Pancreas (tissue), 10 donors: ENCODE measurements at regions not wholly inside any gene's neighbourhood (a gene's known extent, or its start where the extent isn't known, plus 50 kb on each side); places are given as distances from the start of the nearest gene placed in this dataset.
"Not testable (repeated sequence)": the region's sequence is repeated elsewhere in the genome, so short reads cannot be mapped to it uniquely, and the experiment has no call there.

Experiments
- ATAC-seq, 4 donors: fragments of 200-7000 bp; cut with Tn5 transposase; one replicate each; pipeline versions ENCODE4 v1.8.0 to v1.9.1; 2020; ENCODE audit warnings: mild to moderate bottlenecking in 4 of 4, moderate library complexity in 4 of 4
- DNase-seq, 6 donors: peaks; one replicate each; pipeline ENCODE4 v3.0.0-alpha.2; 2020
- FAIRE-seq: peaks from 2 replicates; lab custom pipeline; 2012; peaks lifted over from hg19 to GRCh38; lab: Jason Lieb, UNC
- H3K27ac ChIP-seq, 4 donors: fragments of 200-600 bp; sonication (generic); 1 replicate in 3 of 4; 2 replicates in 1 of 4; pipeline versions ENCODE4 v1.5.0 to v1.8.0; 2020
- H3K27me3 ChIP-seq, 4 donors: fragments of 200-600 bp; one replicate each; pipeline ENCODE4 v1.8.0; 2021
- H3K36me3 ChIP-seq, 3 donors: fragments of 200-600 bp; sonication (generic) in 1 of 3; one replicate each; pipeline versions ENCODE4 v1.5.0 to v1.8.0; 2020 to 2021
- H3K4me1 ChIP-seq, 3 donors: fragments of 200-600 bp; one replicate each; pipeline ENCODE4 v1.8.0; 2021
- H3K4me3 ChIP-seq, 4 donors: fragments of 200-600 bp; sonication (generic) in 2 of 4; one replicate each; pipeline versions ENCODE4 v1.5.0 to v1.8.0; 2020 to 2021
- H3K9me3 ChIP-seq, 4 donors: fragments of 200-600 bp; one replicate each; pipeline ENCODE4 v1.8.0; 2021
- WGBS, 2 donors: extraction: QIAGEN DNeasy Blood & Tissue Kit; methylation state at CpG; one replicate each; pipeline ENCODE4 v1.1.7; 2013; 5-methylcytosine and 5-hydroxymethylcytosine counted together
- intact Hi-C, 3 donors: fragments of 100-400 bp; cut with DNase I; formaldehyde crosslinking; loops; one replicate each; pipeline versions ENCODE4 v1.11.1 to v1.14.2; 2022
- TF ChIP-seq, protein P1 (sequence below), 4 donors: fragments of 200-600 bp; sonication (generic) in 3 of 4; IDR thresholded peaks; one replicate each; pipeline versions ENCODE4 v1.5.0 to v1.8.0; 2021; ENCODE audit warnings: antibody characterized with exemption in 4 of 4
- donor health status: healthy with polysubstance abuse.
- donor health status: DM: no; HTN: no; CAD: no; lungs with moderate emphysema.
- donor health status: DM: no; HTN: no; CAD: no.
- donor health status: control.
- donor health status: control.
- donor health status: Bipolar disorder and iron deficiency.
- donor health status: DM: yes; HTN: yes; CAD: no.
- donor health status: DM: no; HTN: no; CAD: no.
- donor health status: DM: no; HTN: no; CAD: no.
- donor health status: DM: yes; HTN: yes; CAD: no.

GRCh38 chr2:196520605-196521004 is 118.9 kb upstream of the CCDC150 start:
- WGBS, 2 donors: 41 to 66% methylated on average over 4 of the region's 4 CpGs
- ATAC-seq (no peak), FAIRE-seq (no peak), DNase-seq (no peak)
- Histone ChIP-seq H3K27me3 (no peaks in the 10 kb centered on the region), H3K4me1 (no peaks in the 10 kb centered on the region), H3K27ac (no peak overlapping the region), H3K9me3 (no peaks in the 10 kb centered on the region), H3K36me3 (no peaks in the 10 kb centered on the region), H3K4me3 (no peak overlapping the region)
- TF ChIP-seq, protein P1, sequence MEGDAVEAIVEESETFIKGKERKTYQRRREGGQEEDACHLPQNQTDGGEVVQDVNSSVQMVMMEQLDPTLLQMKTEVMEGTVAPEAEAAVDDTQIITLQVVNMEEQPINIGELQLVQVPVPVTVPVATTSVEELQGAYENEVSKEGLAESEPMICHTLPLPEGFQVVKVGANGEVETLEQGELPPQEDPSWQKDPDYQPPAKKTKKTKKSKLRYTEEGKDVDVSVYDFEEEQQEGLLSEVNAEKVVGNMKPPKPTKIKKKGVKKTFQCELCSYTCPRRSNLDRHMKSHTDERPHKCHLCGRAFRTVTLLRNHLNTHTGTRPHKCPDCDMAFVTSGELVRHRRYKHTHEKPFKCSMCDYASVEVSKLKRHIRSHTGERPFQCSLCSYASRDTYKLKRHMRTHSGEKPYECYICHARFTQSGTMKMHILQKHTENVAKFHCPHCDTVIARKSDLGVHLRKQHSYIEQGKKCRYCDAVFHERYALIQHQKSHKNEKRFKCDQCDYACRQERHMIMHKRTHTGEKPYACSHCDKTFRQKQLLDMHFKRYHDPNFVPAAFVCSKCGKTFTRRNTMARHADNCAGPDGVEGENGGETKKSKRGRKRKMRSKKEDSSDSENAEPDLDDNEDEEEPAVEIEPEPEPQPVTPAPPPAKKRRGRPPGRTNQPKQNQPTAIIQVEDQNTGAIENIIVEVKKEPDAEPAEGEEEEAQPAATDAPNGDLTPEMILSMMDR (IDR thresholded peaks at IDR 0.05): no peak
- intact Hi-C loops: no loop called here

GRCh38 chr2:196526981-196527725 is 112.4 kb upstream of the CCDC150 start:
- intact Hi-C loops, H3K27ac ChIP-seq, H3K36me3 ChIP-seq, H3K9me3 ChIP-seq, H3K27me3 ChIP-seq, DNase-seq, H3K4me3 ChIP-seq, ATAC-seq, FAIRE-seq, H3K4me1 ChIP-seq: not testable (repeated sequence)
- WGBS, 2 donors: 86 to 87% methylated on average over 14 to 23 of the region's 28 CpGs

DNA sequence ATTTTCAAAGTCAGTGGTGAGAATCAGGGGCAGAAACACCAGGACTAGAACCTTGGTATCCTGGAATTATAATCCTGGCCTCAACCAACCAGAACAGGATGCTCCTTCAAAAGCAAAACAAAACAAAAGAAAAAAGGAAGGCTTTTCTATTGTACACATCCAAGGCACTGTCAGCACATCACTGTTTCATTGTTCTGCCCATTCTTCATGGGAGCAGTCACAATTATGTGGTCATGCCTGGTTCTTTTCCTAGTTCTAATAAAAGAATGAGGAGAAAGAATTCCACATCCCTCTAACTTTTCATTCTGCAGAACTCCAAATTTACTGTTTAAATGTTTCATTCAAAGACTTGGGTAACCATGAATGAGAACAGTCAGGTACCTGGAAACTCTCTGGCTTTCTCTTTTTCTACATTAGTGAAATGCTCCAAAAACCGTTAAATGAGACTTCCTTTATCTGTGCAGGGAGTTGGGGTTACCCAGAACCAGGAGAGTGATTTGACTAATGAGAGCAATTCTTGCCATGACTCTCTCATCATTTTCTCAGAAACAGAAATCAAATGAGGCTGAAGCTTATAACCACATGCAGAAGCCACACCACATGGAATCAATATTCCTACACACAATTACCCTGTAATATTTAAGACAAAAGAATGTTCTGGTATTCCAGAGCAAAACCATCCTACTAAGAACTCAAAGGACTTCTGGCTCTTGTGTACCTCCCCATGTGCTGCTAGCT is 110.9 kb upstream of the CCDC150 start:
- FAIRE-seq (no peak), ATAC-seq (no peak), DNase-seq (no peak)
- TF ChIP-seq, protein P1 (IDR thresholded peaks at IDR 0.05): no peak
- Histone ChIP-seq H3K36me3 (no peaks in the 10 kb centered on the region), H3K27me3 (no peaks in the 10 kb centered on the region), H3K27ac (no peak overlapping the region), H3K4me3 (no peak overlapping the region), H3K4me1 (no peaks in the 10 kb centered on the region), H3K9me3 (no peaks in the 10 kb centered on the region)
- intact Hi-C loops: no loop called here
- WGBS, 2 donors: 54 to 59% methylated on average over 1 of the region's 1 CpG

GRCh38 chr2:196530910-196531309 is 108.6 kb upstream of the CCDC150 start:
- Histone ChIP-seq H3K27me3 (no peaks in the 10 kb centered on the region), H3K36me3 (no peaks in the 10 kb centered on the region), H3K9me3 (no peaks in the 10 kb centered on the region), H3K4me3 (no peak overlapping the region), H3K27ac (no peak overlapping the region), H3K4me1 (no peaks in the 10 kb centered on the region)
- 88 to 91% methylated on average over 4 of the region's 4 CpGs for WGBS, 2 donors
- intact Hi-C loops: no loop called here
- ATAC-seq: no peak
- no peak for DNase-seq
- no peak for FAIRE-seq
- TF ChIP-seq, protein P1 (IDR thresholded peaks at IDR 0.05): no peak

DNA sequence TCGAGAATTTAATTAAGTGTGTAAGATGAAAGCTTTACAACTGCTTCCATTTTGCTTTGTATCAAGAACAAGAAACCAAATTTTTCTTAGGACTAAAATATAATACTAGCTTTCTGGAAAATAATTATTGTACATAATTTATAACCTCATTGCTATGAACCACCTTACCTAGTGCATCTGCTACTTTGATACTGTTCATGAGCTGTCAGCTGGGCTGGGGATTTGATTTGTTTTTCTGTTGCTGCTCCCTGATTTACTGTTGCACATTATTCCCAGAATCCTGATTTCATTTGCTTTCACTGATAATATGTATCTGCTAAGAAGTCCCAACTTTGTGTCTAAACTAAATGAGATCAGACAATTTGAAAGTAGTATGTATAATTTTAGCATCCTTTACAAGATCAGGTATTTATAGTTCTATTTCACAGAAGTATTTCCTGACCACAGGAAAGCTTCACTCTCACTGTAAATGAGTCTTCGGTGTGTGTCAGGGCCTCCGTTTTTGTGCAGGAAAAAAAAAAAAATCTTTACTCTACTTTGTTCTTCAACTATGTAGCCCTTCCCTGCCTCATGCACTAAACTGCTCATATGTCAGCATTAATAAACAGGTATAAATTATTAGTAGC is 105.6 kb upstream of the CCDC150 start:
- DNase-seq: no peak
- TF ChIP-seq, protein P1 (IDR thresholded peaks at IDR 0.05): no peak
- H3K9me3 ChIP-seq: no peaks in the 10 kb centered on the region
- H3K4me3 ChIP-seq: no peak overlapping the region
- WGBS, 2 donors: 48 to 63% methylated on average over 3 of the region's 3 CpGs
- H3K36me3 ChIP-seq: no peaks in the 10 kb centered on the region
- intact Hi-C loops: no loop called here
- ATAC-seq: no peak
- FAIRE-seq: no peak
- H3K27ac ChIP-seq: no peak overlapping the region
- H3K27me3 ChIP-seq: no peaks in the 10 kb centered on the region
- H3K4me1 ChIP-seq: no peaks in the 10 kb centered on the region
